K562 (cell line): ENCODE measurements at regions not wholly inside any gene's neighbourhood (a gene's known extent, or its start where the extent isn't known, plus 50 kb on each side); places are given as distances from the start of the nearest gene placed in this dataset.

Experiments used
- ATAC-seq: fragments of 200-7000 bp; cut with Tn5 transposase; 3 replicates; pipeline ENCODE4 v1.9.1; 2020; ENCODE audit warnings: moderate library complexity
- BruUV-seq: library from RNA; stranded (reverse); fragments of 400-500 nt; replicated peaks from 2 replicates; lab custom pipeline; 2021; lab: Mats Ljungman, UMichigan
- CTCF ChIA-PET: fragments of 300-600 bp; formaldehyde crosslinking; extraction: SDS; loops from one replicate; lab custom pipeline; 2021; ENCODE audit warnings: low intra/inter-chr PET ratio; lab: Yijun Ruan, JAX
- POLR2A ChIA-PET: fragments of 300-600, 350-650 bp; sonication (Branson Sonifier 250); formaldehyde crosslinking; extraction: SDS; loops from one replicate; lab custom pipeline; 2021; ENCODE audit warnings: antibody characterized with exemption, inconsistent platforms; lab: Yijun Ruan, JAX
- DNase-seq, 4 experiments: peaks; one replicate each; pipeline versions ENCODE4 v3.0.0 to v3.0.0-alpha.2; 2011 to 2018; ENCODE audit warnings: low spot score in 3 of 4, mixed read lengths in 3 of 4; ENCODE audit errors: extremely low read depth in 1 of 4
- FAIRE-seq: peaks from 2 replicates; lab custom pipeline; 2011; peaks lifted over from hg19 to GRCh38; lab: Jason Lieb, UNC
- H2AFZ ChIP-seq: 2 replicates; pipeline ENCODE4 v1.6.0; 2011; ENCODE audit warnings: low read depth, low read length, control low read depth, inconsistent platforms
- H3K27ac ChIP-seq: fragments of 200-600 bp; 3 replicates; pipeline ENCODE4 v1.8.0; 2011; ENCODE audit warnings: low read depth, mild to moderate bottlenecking, control low read depth, inconsistent platforms, low read length, moderate library complexity, mixed read lengths; ENCODE audit errors: extremely low read depth
- H3K27me3 ChIP-seq, 2 experiments: fragments of 300-600 bp in 1 of 2; 2 replicates in 1 of 2; 3 replicates in 1 of 2; pipeline versions ENCODE4 v1.6.0 to v1.8.0; 2011; ENCODE audit warnings: inconsistent platforms in 2 of 2, low read length in 2 of 2, mild to moderate bottlenecking in 1 of 2, mixed read lengths in 1 of 2, moderate library complexity in 1 of 2; ENCODE audit not compliant: control insufficient read depth in 2 of 2, insufficient read depth in 2 of 2
- H3K36me3 ChIP-seq: fragments of 300-600 bp; 3 replicates; pipeline ENCODE4 v1.8.0; 2011; ENCODE audit warnings: mild to moderate bottlenecking, low read length, inconsistent platforms; ENCODE audit not compliant: control insufficient read depth, insufficient read depth
- H3K4me1 ChIP-seq, 2 experiments: fragments of 200-600 bp in 1 of 2; replicated peaks in 1 of 2; 2 replicates in 1 of 2; 3 replicates in 1 of 2; pipeline versions ENCODE4 v1.5.1 to v1.8.0; 2011; ENCODE audit warnings: inconsistent platforms in 2 of 2, low read length in 2 of 2, mild to moderate bottlenecking in 1 of 2, mixed read lengths in 1 of 2, moderate library complexity in 1 of 2; ENCODE audit not compliant: control insufficient read depth in 2 of 2, insufficient read depth in 2 of 2
- H3K4me2 ChIP-seq: 2 replicates; pipeline ENCODE4 v1.6.1; 2011; ENCODE audit warnings: low read length, control low read depth, inconsistent platforms, mixed read lengths; ENCODE audit not compliant: insufficient read depth
- H3K4me3 ChIP-seq: fragments of 200-600 bp; sonication (generic), shearing (Covaris generic); 2 replicates; pipeline ENCODE4 v1.5.1; 2016; ENCODE audit warnings: control low read depth, inconsistent platforms
- H3K79me2 ChIP-seq: fragments of 200-600 bp; 3 replicates; pipeline ENCODE4 v1.8.0; 2011; ENCODE audit warnings: low read length, inconsistent platforms; ENCODE audit not compliant: control insufficient read depth, insufficient read depth
- H3K9ac ChIP-seq, 2 experiments: 2 replicates each; pipeline versions ENCODE4 v1.6.0 to v1.6.1; 2011; ENCODE audit warnings: low read depth in 2 of 2, low read length in 2 of 2, control low read depth in 1 of 2, inconsistent platforms in 1 of 2, mild to moderate bottlenecking in 1 of 2, mixed read lengths in 1 of 2; ENCODE audit not compliant: insufficient read depth in 1 of 2
- H3K9me1 ChIP-seq: one replicate; pipeline ENCODE4 v1.6.0; 2011; ENCODE audit warnings: inconsistent platforms, mild to moderate bottlenecking, low read length, moderate library complexity; ENCODE audit not compliant: control insufficient read depth, insufficient read depth
- H3K9me3 ChIP-seq: replicated peaks from 2 replicates; pipeline ENCODE4 v1.5.1; 2011; ENCODE audit warnings: low read depth, low read length, inconsistent platforms; ENCODE audit not compliant: control insufficient read depth, insufficient read depth
- H4K20me1 ChIP-seq: replicated peaks from 2 replicates; pipeline ENCODE4 v1.6.1; 2011; ENCODE audit warnings: low read length, inconsistent platforms, mixed read lengths; ENCODE audit not compliant: control insufficient read depth, insufficient read depth
- ELF1 ChIP-seq: fragments of 200-800 bp; sonication (Bioruptor generic); IDR thresholded peaks from 2 replicates; pipeline ENCODE4 v1.6.1; 2016; ENCODE audit warnings: missing genetic modification characterization, missing compliant biosample characterization
- KAT8 ChIP-seq: fragments of 450-650 bp; IDR thresholded peaks from 2 replicates; pipeline ENCODE4 v1.6.1; 2016; ENCODE audit warnings: low read depth, mild to moderate bottlenecking
- RBBP5 ChIP-seq: fragments of 200-600 bp; sonication (generic); IDR thresholded peaks from 2 replicates; pipeline ENCODE4 v1.6.1; 2012; ENCODE audit warnings: borderline replicate concordance, mild to moderate bottlenecking, low read length, control low read depth, inconsistent platforms; ENCODE audit not compliant: insufficient read depth, poor library complexity, severe bottlenecking
- SAFB2 ChIP-seq: fragments of 200-400 bp; formaldehyde crosslinking; IDR thresholded peaks from 2 replicates; pipeline ENCODE4 v1.6.1; 2018; ENCODE audit warnings: borderline replicate concordance, low read length, low read depth, moderate library complexity; ENCODE audit not compliant: severe bottlenecking
- TOE1 ChIP-seq, 2 experiments: fragments of 450-650 bp in 1 of 2; sonication (generic) in 1 of 2; formaldehyde crosslinking in 1 of 2; IDR thresholded peaks; 2 replicates each; pipeline versions ENCODE4 v1.7.1 to v1.8.0; 2016 to 2022; ENCODE audit warnings: borderline replicate concordance in 2 of 2, mild to moderate bottlenecking in 2 of 2, antibody characterized with exemption in 1 of 2, inconsistent platforms in 1 of 2, low read depth in 1 of 2, missing genetic modification reagents in 1 of 2, moderate library complexity in 1 of 2
- ZBTB7A ChIP-seq: IDR thresholded peaks from 2 replicates; pipeline ENCODE4 v1.6.1; 2011; ENCODE audit warnings: low read depth, mild to moderate bottlenecking, low read length, moderate library complexity, borderline replicate concordance; ENCODE audit not compliant: control insufficient read depth
- ZNF41 ChIP-seq: fragments of 250-450 bp; sonication (Bioruptor Pico); conservative IDR thresholded peaks from 2 replicates; pipeline ENCODE4 v1.4.0; 2020; ENCODE audit warnings: mild to moderate bottlenecking
- ZNF75A ChIP-seq: fragments of 450-650 bp; formaldehyde crosslinking; IDR thresholded peaks from 2 replicates; pipeline ENCODE4 v1.4.0; 2020; ENCODE audit warnings: mild to moderate bottlenecking
- WGBS: fragments of 100-300 bp; shearing (Covaris generic); methylation state at CpG from one replicate; pipeline ENCODE4 v1.1.6; 2016; ENCODE audit warnings: low coverage, mixed read lengths; ENCODE audit not compliant: insufficient coverage; ENCODE audit errors: missing lambda C conversion rate; 5-methylcytosine and 5-hydroxymethylcytosine counted together
- in situ Hi-C: fragments of 300-500 bp; cut with MboI; formaldehyde crosslinking; loops from 4 replicates; pipeline ENCODE4 v1.15.0; 2018; ENCODE audit warnings: inconsistent platforms, mixed read lengths
- intact Hi-C: fragments of 100-400 bp; cut with micrococcal nuclease; formaldehyde crosslinking; loops from 2 replicates; pipeline ENCODE4 v1.14.2; 2022
- TF ChIP-seq, protein P1 (sequence below): fragments of 450-650 bp; IDR thresholded peaks from 2 replicates; pipeline ENCODE4 v1.6.1; 2017; ENCODE audit warnings: mild to moderate bottlenecking, moderate library complexity

DNA sequence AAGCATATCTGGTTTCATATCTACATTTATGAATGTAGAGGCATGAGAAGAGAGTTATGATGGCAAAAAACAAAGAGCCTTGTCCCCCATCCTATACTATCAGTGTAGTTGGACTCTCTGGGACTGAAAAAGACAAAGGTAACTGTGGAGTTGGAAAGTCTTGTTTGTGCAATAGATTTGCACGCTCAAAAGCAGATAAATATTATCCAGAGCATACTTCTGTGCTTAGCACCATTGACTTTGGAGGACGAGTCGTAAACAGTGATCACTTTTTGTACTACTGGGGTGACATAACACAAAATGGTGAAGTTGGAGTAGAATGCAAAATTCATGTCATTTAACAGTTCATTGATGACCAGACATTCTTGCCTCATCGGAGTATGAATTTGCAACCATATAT lies 85.2 kb upstream of the EGFR start:
- FAIRE-seq = no peak
- ChIA-PET CTCF (no interaction called here), POLR2A (no interaction called here)
- no peaks in the 10 kb centered on the region for H4K20me1 ChIP-seq
- H3K27me3 ChIP-seq = no peaks in the 10 kb centered on the region
- no peaks in the 10 kb centered on the region for H3K9me3 ChIP-seq
- H3K79me2 ChIP-seq = no peaks in the 10 kb centered on the region
- BruUV-seq = no TSS peak
- TF ChIP-seq SAFB2 = no peak
- TF ChIP-seq TOE1 (IDR thresholded peaks at IDR 0.05; ENCODE audit: borderline replicate concordance) = no peak
- no peak for TF ChIP-seq TOE1 (CRISPR knock-in tag; IDR thresholded peaks at IDR 0.05; ENCODE audit: borderline replicate concordance, low read depth)
- TF ChIP-seq ELF1 = no peak
- TF ChIP-seq ZNF41 (CRISPR knock-in tag) = no peak
- TF ChIP-seq, protein P1, sequence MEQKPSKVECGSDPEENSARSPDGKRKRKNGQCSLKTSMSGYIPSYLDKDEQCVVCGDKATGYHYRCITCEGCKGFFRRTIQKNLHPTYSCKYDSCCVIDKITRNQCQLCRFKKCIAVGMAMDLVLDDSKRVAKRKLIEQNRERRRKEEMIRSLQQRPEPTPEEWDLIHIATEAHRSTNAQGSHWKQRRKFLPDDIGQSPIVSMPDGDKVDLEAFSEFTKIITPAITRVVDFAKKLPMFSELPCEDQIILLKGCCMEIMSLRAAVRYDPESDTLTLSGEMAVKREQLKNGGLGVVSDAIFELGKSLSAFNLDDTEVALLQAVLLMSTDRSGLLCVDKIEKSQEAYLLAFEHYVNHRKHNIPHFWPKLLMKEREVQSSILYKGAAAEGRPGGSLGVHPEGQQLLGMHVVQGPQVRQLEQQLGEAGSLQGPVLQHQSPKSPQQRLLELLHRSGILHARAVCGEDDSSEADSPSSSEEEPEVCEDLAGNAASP = no peak
- no peak for TF ChIP-seq ZNF75A
- no peak for TF ChIP-seq RBBP5
- TF ChIP-seq ZBTB7A = no peak
- no peak for TF ChIP-seq KAT8
- TF ChIP-seq, all 486 proteins: peak for 0
- Histone ChIP-seq H3K9me1 (no peaks in the 10 kb centered on the region), H3K27ac (no peak overlapping the region), H3K4me2 (no peak overlapping the region), H3K9ac (no peak overlapping the region), H2AFZ (no peak overlapping the region), H3K4me1 (no peaks in the 10 kb centered on the region), H3K4me3 (no peak overlapping the region), H3K36me3 (no peaks in the 10 kb centered on the region)
- intact Hi-C loops = no loop called here
- WGBS = 1% methylated on average over 4 of the region's 4 CpGs
- no peak for DNase-seq
- in situ Hi-C loops = no loop called here
- ATAC-seq = no peak
